ENCODE measurements at regions not wholly inside any gene's neighbourhood (a gene's known extent, or its start where the extent isn't known, plus 50 kb on each side); places are given as distances from the start of the nearest gene placed in this dataset.

- no peak for DNase-seq (ENCODE audit: low spot score)
These were observed 81.3 kb upstream of the C21orf91 start for GRCh38 chr21:17900281-17900989.

- no peak for DNase-seq (ENCODE audit: low spot score)
These were observed 70.0 kb upstream of the C21orf91 start for GRCh38 chr21:17889171-17889570.

GRCh38 chr21:17869115-17869514 lies 50.0 kb upstream of the C21orf91 start:
- no peak for DNase-seq (ENCODE audit: low spot score)
